Central memory CD8-positive, alpha-beta T cell (primary cell): ENCODE measurements at regions not wholly inside any gene's neighbourhood (a gene's known extent, or its start where the extent isn't known, plus 50 kb on each side); places are given as distances from the start of the nearest gene placed in this dataset.
"Not testable (repeated sequence)": the region's sequence is repeated elsewhere in the genome, so short reads cannot be mapped to it uniquely, and the experiment has no call there.

Experiments used
- ATAC-seq: fragments of 150-1000 bp; cut with Tn5 transposase; replicated peaks from 2 replicates; pipeline ENCODE4 v1.10.0; 2022; ENCODE audit warnings: mild to moderate bottlenecking, moderate FRiP score, moderate number of reproducible peaks; ENCODE audit not compliant: poor library complexity, severe bottlenecking; ENCODE audit errors: extremely low read depth
- DNase-seq, 2 donors: peaks; one replicate each; pipeline ENCODE4 v3.0.0; 2021; ENCODE audit warnings: low spot score in 2 of 2
- H3K27ac Mint-ChIP-seq: one replicate; pipeline ENCODE4 v1.8.0; 2022; ENCODE audit warnings: low read depth, mild to moderate bottlenecking, moderate library complexity, mixed read lengths
- H3K27me3 Mint-ChIP-seq: one replicate; pipeline ENCODE4 v1.8.0; 2022; ENCODE audit warnings: mixed read lengths
- H3K36me3 Mint-ChIP-seq: one replicate; pipeline ENCODE4 v1.8.0; 2022; ENCODE audit warnings: mild to moderate bottlenecking, moderate library complexity, mixed read lengths; ENCODE audit not compliant: insufficient read depth
- H3K4me1 Mint-ChIP-seq: one replicate; pipeline ENCODE4 v1.8.0; 2022; ENCODE audit warnings: mixed read lengths
- H3K4me3 Mint-ChIP-seq: one replicate; pipeline ENCODE4 v1.8.0; 2022; ENCODE audit warnings: mild to moderate bottlenecking, moderate library complexity, mixed read lengths
- H3K9me3 Mint-ChIP-seq: one replicate; pipeline ENCODE4 v1.8.0; 2022; ENCODE audit warnings: mixed read lengths

DNA sequence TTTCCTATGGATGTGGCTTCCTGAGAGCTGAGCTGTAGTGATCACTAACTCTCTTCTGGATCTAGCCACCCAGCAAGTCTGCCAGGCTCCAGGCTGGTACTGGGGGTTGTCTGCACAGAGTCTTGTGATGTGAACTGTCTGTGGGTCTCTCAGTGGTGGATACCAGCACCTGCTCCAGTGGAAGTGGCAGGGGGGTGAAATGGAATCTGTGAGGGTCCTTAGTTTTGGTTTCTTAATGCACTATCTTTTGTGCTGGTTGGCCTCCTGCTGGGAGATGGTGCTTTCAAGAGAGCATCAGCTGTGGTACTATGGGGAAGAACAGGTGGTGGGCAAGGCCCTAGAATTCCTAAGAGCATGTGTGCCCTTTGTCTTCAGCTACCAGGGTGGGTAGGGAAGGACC, 140.7 kb downstream of the TENT5C start:
- not testable (repeated sequence) for DNase-seq, H3K36me3 Mint-ChIP-seq, ATAC-seq, H3K9me3 Mint-ChIP-seq, H3K4me1 Mint-ChIP-seq, H3K4me3 Mint-ChIP-seq, H3K27ac Mint-ChIP-seq
- peaks cover 46% of the 10 kb centered on the region for H3K27me3 Mint-ChIP-seq

DNA sequence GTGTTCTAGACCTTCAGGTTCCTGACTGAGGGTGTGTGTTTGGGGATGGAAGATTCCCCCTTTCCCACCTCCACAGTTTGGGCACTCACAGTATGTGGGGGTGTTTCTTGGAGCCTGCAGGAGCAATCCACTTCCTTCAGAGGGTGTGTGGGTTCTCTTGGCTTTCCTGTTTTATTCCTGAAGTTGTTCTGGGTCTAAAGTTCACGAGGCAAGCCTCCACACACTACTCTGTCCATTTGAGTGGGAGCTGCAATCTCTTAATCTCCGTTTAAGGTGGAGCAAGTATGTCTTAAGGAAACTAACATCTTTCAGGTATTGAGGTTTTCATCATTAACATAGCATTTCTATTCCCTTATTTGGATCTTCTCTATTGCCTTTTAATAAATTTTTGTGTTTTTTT, 141.8 kb downstream of the TENT5C start:
- Mint-ChIP-seq H3K27me3 (peaks cover 39% of the 10 kb centered on the region), H3K36me3 (no peaks in the 10 kb centered on the region), H3K27ac (no peak overlapping the region), H3K9me3 (no peaks in the 10 kb centered on the region), H3K4me1 (no peaks in the 10 kb centered on the region), H3K4me3 (no peak overlapping the region)
- DNase-seq (no peak), ATAC-seq (no peak)

- Mint-ChIP-seq H3K27me3 (peaks cover 37% of the 10 kb centered on the region), H3K27ac (no peak overlapping the region), H3K36me3 (no peaks in the 10 kb centered on the region), H3K4me3 (no peak overlapping the region), H3K9me3 (no peaks in the 10 kb centered on the region), H3K4me1 (no peaks in the 10 kb centered on the region)
- ATAC-seq (no peak), DNase-seq (no peak)
Measured at GRCh38 chr1:117751321-117751720, 145.5 kb downstream of the TENT5C start.

GRCh38 chr1:117752661-117753060, 146.8 kb downstream of the TENT5C start:
- Mint-ChIP-seq H3K27me3 (peaks cover 28% of the 10 kb centered on the region), H3K27ac (no peak overlapping the region), H3K36me3 (no peaks in the 10 kb centered on the region), H3K4me3 (no peak overlapping the region), H3K9me3 (no peaks in the 10 kb centered on the region), H3K4me1 (no peaks in the 10 kb centered on the region)
- DNase-seq (no peak), ATAC-seq (no peak)

GRCh38 chr1:117753232-117753631, 147.4 kb downstream of the TENT5C start:
- ATAC-seq (no peak), DNase-seq (no peak)
- Mint-ChIP-seq H3K27me3 (peaks cover 22% of the 10 kb centered on the region), H3K4me1 (peaks cover 2% of the 10 kb centered on the region), H3K9me3 (no peaks in the 10 kb centered on the region), H3K4me3 (no peak overlapping the region), H3K36me3 (no peaks in the 10 kb centered on the region), H3K27ac (no peak overlapping the region)

DNA sequence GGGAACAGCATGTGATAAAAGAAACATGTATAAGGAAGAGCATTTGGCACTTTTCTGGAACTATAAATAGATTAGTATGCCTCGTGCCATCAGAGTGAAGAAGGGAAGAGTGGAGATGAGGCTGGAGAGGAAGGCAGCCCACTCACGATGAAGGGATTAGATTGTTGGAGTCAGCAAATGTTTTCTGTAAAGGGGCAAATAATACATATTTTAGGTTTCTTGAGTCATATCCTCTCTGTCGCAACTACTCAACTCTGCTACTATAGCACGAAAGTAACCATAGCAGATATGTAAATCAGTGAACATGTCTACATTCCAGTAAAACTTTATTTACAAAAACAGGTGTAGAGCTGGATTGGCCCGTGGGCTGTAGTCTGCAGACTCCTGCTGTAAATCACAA, 147.8 kb downstream of the TENT5C start:
- ATAC-seq = no peak
- no peak overlapping the region for H3K4me3 Mint-ChIP-seq
- no peaks in the 10 kb centered on the region for H3K9me3 Mint-ChIP-seq
- no peaks in the 10 kb centered on the region for H3K36me3 Mint-ChIP-seq
- H3K27ac Mint-ChIP-seq = no peak overlapping the region
- H3K4me1 Mint-ChIP-seq = peaks cover 6% of the 10 kb centered on the region
- peaks cover 18% of the 10 kb centered on the region for H3K27me3 Mint-ChIP-seq
- DNase-seq = no peak

GRCh38 chr1:117754061-117754969, 148.5 kb downstream of the TENT5C start:
- Mint-ChIP-seq H3K36me3 (no peaks in the 10 kb centered on the region), H3K27me3 (peaks cover 11% of the 10 kb centered on the region), H3K4me1 (peaks cover 12% of the 10 kb centered on the region), H3K27ac (no peak overlapping the region), H3K9me3 (no peaks in the 10 kb centered on the region), H3K4me3 (no peak overlapping the region)
- DNase-seq = no peak
- ATAC-seq = no peak

GRCh38 chr1:117757668-117758067, 151.8 kb downstream of the TENT5C start:
- Mint-ChIP-seq H3K4me3 (no peak overlapping the region), H3K4me1 (peaks cover 12% of the 10 kb centered on the region), H3K27me3 (no peaks in the 10 kb centered on the region), H3K9me3 (no peaks in the 10 kb centered on the region), H3K36me3 (no peaks in the 10 kb centered on the region), H3K27ac (no peak overlapping the region)
- DNase-seq (no peak), ATAC-seq (no peak)

- ATAC-seq (peak; percentile 88), DNase-seq (peak; percentile 45 to 60)
- Mint-ChIP-seq H3K4me1 (peaks cover 12% of the 10 kb centered on the region), H3K4me3 (peak overlapping the region; percentile 80), H3K27me3 (no peaks in the 10 kb centered on the region), H3K36me3 (no peaks in the 10 kb centered on the region), H3K9me3 (no peaks in the 10 kb centered on the region), H3K27ac (peak overlapping the region; percentile 14)
Measured at GRCh38 chr1:117758444-117759316, 152.8 kb downstream of the TENT5C start.

GRCh38 chr1:117759535-117759934, 153.7 kb downstream of the TENT5C start:
- Mint-ChIP-seq H3K27ac (no peak overlapping the region), H3K36me3 (no peaks in the 10 kb centered on the region), H3K4me3 (no peak overlapping the region), H3K27me3 (no peaks in the 10 kb centered on the region), H3K4me1 (peaks cover 12% of the 10 kb centered on the region), H3K9me3 (no peaks in the 10 kb centered on the region)
- ATAC-seq (no peak), DNase-seq (no peak)

DNA sequence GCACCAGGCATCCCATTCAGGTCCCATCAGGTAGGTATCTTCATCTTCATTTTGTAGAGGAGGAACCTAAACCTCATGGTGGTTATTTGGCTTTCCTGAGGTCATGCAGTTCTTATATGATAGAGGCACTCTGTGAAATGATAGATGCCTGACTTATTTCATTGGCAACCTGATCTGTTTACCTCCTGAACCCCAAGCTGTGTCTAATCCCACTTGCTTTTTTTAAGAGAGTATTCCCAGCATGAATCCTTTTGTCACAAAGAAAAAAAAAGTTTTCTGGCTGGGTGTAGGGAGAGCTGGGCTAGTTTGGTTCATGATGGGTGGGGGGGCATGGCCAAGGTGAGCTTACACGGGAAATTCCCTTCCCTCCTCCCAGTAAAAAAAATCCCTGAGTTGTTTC, 154.2 kb downstream of the TENT5C start:
- Mint-ChIP-seq H3K4me1 (peaks cover 12% of the 10 kb centered on the region), H3K27me3 (peaks cover 4% of the 10 kb centered on the region), H3K4me3 (no peak overlapping the region), H3K27ac (no peak overlapping the region), H3K9me3 (no peaks in the 10 kb centered on the region), H3K36me3 (no peaks in the 10 kb centered on the region)
- no peak for ATAC-seq
- no peak for DNase-seq

GRCh38 chr1:117760485-117760884, 154.6 kb downstream of the TENT5C start:
- no peaks in the 10 kb centered on the region for H3K9me3 Mint-ChIP-seq
- no peak for ATAC-seq
- H3K27ac Mint-ChIP-seq = no peak overlapping the region
- no peak for DNase-seq
- H3K36me3 Mint-ChIP-seq = no peaks in the 10 kb centered on the region
- H3K4me1 Mint-ChIP-seq = peaks cover 12% of the 10 kb centered on the region
- H3K27me3 Mint-ChIP-seq = peaks cover 8% of the 10 kb centered on the region
- no peak overlapping the region for H3K4me3 Mint-ChIP-seq

DNA sequence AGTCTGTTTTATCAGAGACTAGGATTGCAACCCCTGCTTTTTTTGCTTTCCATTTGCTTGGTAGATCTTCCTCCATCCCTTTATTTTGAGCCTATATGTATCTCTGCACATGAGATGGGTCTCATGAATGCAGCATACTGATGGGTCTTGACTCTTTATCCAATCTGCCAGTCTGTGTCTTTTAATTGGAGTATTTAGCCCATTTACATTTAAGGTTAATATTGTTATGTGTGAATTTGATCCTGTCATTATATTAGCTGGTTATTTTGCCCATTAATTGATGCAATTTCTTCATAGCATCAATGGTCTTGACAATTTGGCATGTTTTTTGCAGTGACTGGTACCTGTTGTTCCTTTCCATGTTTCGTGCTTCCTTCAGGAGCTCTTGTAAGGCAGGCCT, 161.7 kb downstream of the GDAP2 start:
- not testable (repeated sequence) for ATAC-seq
- peaks cover 31% of the 10 kb centered on the region for H3K9me3 Mint-ChIP-seq

More for the DNA sequence above, 161.7 kb downstream of the GDAP2 start:
- not testable (repeated sequence) for H3K27ac Mint-ChIP-seq, H3K36me3 Mint-ChIP-seq, H3K4me1 Mint-ChIP-seq, H3K4me3 Mint-ChIP-seq, DNase-seq
- H3K27me3 Mint-ChIP-seq = peaks cover 59% of the 10 kb centered on the region
